ENCODE measurements at regions not wholly inside any gene's neighbourhood (a gene's known extent, or its start where the extent isn't known, plus 50 kb on each side); places are given as distances from the start of the nearest gene placed in this dataset.
A peak's percentile ranks its signal among the peaks of the same experiment; 100 is the strongest.

DNA sequence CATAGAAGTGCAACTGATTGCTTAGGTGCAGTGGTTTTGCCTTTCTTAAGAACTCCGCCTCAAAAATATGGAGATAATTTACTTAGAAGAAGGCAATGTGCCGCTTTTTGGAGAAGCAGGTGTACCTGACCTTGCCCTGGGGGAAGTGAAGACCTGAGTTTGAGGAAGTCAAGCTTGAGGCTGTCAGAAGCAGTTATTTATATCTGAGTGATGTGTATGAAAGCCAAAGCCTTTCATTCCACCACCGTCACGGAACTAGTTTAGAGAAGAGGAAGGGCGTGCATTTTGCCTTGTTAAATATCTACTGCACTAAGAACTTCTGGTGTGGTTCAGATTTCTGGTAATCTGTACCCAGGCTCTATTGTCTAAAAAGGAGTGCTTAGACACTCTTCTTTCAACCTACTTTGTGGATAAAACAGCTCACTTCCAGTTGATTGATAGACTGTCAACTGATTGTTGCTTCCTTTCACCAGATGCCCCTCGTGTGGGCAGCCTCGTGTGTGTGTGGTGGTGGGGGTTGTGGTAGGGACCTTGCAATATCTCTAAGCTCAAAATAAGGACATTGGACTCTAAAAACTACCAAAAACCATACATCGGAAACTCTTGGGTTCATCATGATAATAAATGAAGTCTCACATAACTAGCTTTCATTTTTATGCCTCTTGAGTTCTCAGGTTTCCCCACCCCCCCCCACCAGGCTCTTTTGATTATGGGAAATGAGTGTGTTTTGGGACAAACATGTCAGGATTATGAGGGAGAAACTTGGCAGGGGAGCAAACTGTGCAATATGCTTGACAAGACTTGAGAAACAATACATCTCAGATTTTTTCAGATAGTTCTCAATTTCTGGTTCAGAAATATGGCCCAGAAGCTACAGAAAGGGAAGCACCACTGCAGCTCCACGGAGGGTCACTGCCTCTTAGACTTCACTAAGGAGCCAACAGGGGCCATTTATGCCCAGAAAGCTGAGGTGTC lies 78.6 kb downstream of the ARF6 start:
- no peak for DNase-seq (ENCODE audit: low spot score)

- no peak for DNase-seq (ENCODE audit: low spot score)
Measured at GRCh38 chr14:49972131-49972671, 79.3 kb downstream of the ARF6 start.

- peak; percentile 63 for DNase-seq (ENCODE audit: low spot score)
Measured at GRCh38 chr14:49972823-49973222, 79.9 kb downstream of the ARF6 start.

DNA sequence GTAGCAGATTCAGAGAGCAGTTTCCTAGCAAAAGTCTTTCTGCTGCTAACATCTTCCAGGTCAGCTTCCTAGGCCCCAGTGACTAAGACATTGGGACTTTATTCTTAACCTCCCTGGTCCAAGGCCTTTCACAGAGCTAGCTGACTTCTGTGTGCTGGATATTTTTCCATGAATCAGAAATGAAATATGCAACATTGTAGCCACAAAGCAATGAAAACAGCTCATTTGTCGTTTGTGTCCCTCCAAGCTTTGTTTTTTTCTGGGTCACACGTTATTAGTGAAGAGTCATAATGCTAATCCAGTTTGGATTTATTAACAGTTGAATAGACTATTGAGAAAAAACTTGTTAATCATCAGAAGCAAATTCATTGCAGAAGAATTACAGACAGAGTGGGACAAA lies 82.4 kb downstream of the ARF6 start:
- no peak for DNase-seq (ENCODE audit: low spot score)

GRCh38 chr14:49975799-49976198 lies 82.9 kb downstream of the ARF6 start:
- no peak for DNase-seq (ENCODE audit: low spot score)

DNA sequence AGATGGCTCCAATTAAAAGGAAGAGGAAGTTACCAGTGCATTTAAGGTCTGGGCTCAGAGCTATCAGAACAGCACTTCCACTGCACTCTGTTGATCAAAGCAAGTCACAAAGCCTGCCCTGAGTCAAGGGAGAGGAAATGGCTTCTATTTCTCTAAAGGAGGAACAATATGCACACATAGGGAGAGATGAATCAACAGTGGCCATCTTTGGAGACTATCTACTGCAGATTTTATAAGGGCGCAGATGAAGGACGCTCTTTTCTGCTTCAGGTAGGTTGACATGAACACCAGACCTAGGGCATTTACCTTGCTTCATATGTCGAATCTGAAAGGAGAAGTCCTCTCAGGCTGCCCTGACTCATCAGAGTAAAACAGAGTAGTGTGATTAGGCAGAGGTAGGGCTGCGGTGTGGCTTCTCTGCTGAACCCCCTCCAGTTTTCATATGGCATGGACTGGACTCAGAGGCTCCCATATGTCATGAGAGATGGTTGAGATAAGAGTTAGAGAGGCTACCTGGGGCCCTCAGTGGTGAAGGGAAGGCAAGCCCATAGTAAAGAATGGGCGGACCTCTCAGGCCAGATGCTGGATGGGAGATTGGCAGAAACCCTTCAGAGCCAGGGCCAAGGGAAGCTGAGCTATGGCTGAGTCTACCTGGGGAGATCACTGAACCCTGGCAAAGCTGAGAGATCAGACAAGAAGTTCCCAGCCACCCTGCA lies 84.4 kb downstream of the ARF6 start:
- DNase-seq (ENCODE audit: low spot score): no peak

DNA sequence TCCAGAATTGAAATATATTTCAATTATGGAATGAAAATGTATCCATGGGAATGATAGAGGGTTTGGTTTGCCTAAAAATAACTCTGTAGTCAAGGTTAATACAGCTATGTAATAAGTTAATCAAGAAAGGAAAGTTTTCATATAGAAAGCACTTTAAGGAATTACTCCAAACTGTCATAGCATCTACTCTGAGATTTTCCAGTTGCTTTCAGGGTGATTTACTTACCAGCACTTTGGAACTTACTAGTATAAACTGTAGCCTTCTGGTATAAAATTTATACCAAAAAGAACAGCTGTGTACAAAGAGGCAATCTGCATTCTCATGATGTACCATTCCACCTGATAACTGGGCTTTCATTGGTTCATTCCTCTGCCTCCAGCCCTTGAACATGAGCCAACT lies 87.1 kb downstream of the ARF6 start:
- DNase-seq (ENCODE audit: low spot score): no peak

- no peak for DNase-seq (ENCODE audit: low spot score)
Measured at GRCh38 chr14:49982082-49982481, 89.2 kb downstream of the ARF6 start.

GRCh38 chr14:49982501-49982951 lies 89.6 kb downstream of the ARF6 start:
- DNase-seq (ENCODE audit: low spot score): no peak

GRCh38 chr14:49984424-49984823 lies 91.5 kb downstream of the ARF6 start:
- DNase-seq (ENCODE audit: low spot score): no peak

DNA sequence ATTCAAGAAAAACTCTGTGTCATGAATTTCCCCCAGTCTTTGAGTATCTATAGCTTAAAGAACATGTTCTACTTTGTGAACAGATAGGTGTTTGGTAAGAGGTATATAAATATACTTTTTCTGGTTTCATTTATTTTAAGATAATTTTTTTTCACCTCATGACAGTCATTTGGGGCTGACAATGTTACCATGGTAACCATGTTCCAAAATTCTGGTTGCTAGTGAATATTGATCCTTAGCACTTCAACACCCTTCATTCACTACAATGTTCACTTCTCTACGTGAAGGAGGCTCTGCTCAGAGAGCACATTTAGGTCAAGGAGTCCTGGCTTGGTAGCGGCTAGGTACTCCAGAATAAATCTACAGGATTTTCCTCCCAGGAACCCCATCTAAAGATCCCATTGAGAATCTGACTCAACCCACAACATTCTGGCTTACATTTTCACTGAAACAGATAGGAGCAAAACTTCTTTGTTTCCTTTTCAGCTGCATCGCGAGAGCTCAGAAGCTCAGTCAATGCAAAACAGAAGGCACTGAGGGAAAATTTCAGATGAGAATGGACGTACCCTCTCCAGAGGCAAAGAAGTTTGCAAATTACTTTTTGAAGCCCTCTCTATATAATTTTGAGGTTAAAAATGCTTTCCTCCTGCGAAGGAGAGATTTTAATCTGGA lies 93.6 kb downstream of the ARF6 start:
- DNase-seq (ENCODE audit: low spot score): no peak

DNA sequence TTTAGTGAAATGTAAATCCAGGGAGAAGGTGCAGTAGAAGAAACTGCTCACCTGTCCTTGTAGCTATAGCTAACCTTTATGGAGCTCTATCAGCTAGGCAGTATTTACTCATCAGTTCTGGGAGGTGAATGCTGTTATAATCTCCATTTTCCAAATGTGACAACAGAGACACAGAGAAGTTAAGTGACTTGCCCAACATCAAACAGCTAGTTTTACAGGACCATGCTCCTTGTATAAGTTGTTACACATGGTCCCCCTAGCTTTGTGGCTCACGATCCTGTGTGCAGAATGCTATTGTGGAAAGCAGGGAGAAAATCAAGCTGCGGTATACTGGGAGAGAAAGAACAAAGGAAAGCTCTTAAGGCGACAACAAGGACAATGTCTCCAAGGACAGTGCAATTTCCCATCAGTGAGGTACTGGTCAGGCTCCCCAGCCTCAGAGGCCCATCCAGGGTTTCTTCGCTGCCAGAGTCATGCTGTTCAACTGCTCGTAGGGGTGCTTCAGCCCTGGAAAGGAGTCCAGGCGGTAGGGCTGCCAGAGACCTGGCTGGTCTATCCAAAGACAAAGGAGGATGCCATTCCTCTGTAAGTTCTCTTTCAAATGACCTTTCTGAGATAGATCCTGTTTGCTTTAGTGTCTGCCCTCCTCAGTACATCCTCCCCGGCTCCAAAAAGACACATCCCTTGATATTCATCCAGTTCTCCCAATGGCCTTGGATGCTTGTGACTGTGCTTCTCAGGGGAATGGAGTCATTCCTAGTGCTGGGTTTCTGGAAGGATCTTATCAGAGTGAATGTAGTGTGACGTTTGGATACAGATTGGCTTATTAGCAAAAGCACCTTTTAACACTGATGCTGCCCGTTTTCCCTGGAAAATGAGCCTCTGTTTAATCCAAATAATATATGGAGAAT lies 95.5 kb downstream of the ARF6 start:
- no peak for DNase-seq (ENCODE audit: low spot score)

- no peak for DNase-seq (ENCODE audit: low spot score)
Measured at GRCh38 chr14:49989966-49990365, 97.1 kb downstream of the ARF6 start.

GRCh38 chr14:49991491-49991890 lies 98.6 kb downstream of the ARF6 start:
- DNase-seq (ENCODE audit: low spot score): no peak

DNA sequence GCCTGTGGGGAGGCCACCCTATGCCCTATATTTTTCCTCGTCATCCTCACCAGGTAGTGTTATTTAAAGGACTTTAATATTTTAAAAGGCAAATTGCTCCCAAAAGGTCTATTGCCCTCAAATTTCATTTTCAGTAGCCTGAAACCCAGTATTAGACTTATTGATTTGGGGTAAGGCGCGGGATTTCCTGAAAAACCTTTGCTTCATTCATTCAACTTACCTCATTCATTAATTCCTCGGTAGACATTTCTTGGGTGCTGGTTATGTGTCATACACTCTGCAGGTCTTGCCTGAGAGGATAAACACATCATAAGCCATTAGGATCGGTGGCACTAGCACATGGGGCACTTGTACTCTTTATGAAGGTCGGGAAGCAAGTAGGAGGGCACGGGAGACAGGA lies 99.2 kb downstream of the ARF6 start:
- DNase-seq (ENCODE audit: low spot score): no peak

DNA sequence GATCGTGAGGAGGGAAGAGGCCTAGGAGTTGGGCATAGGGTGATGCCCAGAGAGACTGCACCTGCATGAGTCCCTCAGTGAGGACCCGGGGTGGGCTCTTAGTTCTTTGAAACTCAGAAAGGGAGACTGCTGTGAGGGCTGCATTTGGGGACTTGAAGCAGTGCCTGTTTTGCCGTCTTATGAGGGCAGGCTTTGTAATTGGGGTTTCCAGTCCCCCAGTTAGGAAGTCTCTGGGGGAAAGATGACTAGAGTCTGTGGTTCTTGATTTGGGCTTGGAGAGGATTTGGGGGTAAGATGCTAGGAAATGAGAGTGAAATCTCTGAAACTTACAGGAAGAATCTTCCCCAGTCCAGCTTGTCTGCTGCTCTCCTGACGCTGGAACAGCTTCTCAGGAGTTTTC lies 99.6 kb downstream of the ARF6 start:
- DNase-seq (ENCODE audit: low spot score): no peak

DNA sequence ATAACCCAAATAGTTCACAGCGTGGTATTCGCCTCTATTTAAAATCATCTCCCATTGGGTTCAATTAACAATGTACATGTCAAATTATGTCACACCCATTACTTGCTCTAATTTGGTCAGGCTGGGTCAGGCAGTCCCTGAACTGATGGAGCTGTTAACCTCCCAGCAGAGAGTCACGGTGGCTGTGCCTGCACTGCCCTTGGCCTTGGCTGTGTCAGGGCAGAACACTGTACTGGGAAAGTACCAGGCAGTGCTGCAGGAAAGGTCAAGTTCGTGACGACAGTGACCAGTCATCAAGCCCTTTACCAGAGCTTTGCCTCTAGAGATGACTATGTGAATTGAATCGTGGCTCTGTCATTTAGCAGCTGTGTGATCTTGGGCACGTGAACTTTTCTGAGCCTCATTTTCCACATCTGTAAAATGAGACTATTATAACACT lies 100.0 kb downstream of the ARF6 start:
- no peak for DNase-seq (ENCODE audit: low spot score)

GRCh38 chr14:49993565-49993964 lies 100.7 kb downstream of the ARF6 start:
- no peak for DNase-seq (ENCODE audit: low spot score)

DNA sequence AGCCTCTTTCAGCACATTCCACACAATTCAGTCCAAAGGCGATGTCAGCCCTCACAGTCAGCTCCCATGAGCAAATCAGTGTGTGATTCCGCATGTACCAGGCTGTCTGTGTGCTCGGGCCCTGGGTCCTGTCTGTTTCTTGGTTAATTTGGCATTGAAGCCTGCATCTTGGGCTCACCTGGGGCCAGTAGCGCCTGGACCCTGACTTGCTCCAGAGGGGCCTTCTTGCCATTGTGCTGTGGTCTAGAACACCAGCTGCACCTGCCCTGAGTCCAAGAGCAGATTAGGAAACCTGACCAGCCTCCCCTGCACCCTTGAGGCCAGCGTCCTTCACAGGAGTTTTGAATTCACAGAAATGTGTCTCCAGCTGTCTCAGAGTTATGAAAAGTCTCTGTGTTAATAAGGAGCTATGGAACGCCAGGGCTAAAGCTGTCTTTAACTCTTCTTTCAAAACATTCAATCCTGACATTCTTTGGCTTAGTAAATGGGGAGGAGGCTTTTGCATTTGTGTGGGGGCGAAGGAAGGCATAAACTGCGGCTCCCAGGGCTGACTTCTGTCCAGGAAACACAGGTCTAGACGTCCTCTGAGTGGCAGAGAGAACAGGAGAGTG lies 102.2 kb downstream of the ARF6 start:
- DNase-seq (ENCODE audit: low spot score): no peak

- DNase-seq (ENCODE audit: low spot score): no peak
Measured at GRCh38 chr14:49997991-49998390, 105.1 kb downstream of the ARF6 start.
